Uterus (tissue), 3 donors: ENCODE measurements at regions not wholly inside any gene's neighbourhood (a gene's known extent, or its start where the extent isn't known, plus 50 kb on each side); places are given as distances from the start of the nearest gene placed in this dataset.

ENCODE experiments used
- DNase-seq, 2 donors: peaks; one replicate each; pipeline ENCODE4 v3.0.0-alpha.2; 2019 to 2020
- H3K27ac ChIP-seq, 2 donors: fragments of 200-600 bp; sonication (generic); 1 replicate in 1 of 2; 2 replicates in 1 of 2; pipeline ENCODE4 v1.5.1; 2016 to 2018
- H3K27me3 ChIP-seq, 2 donors: fragments of 200-600 bp; sonication (generic); one replicate each; pipeline ENCODE4 v1.5.1; 2018 to 2019; ENCODE audit warnings: control low read depth in 1 of 2
- H3K36me3 ChIP-seq, 2 donors: fragments of 200-600 bp; sonication (generic); one replicate each; pipeline ENCODE4 v1.5.1; 2019; ENCODE audit warnings: control low read depth in 1 of 2
- H3K4me1 ChIP-seq, 2 donors: fragments of 200-600 bp; sonication (generic); one replicate each; pipeline ENCODE4 v1.5.1; 2018 to 2019; ENCODE audit warnings: control low read depth in 1 of 2
- H3K4me3 ChIP-seq, 2 donors: fragments of 200-600 bp; sonication (generic); 1 replicate in 1 of 2; 2 replicates in 1 of 2; pipeline ENCODE4 v1.5.1; 2018 to 2019; ENCODE audit warnings: mild to moderate bottlenecking in 1 of 2
- H3K9me3 ChIP-seq, 2 donors: fragments of 200-600 bp; sonication (generic); one replicate each; pipeline ENCODE4 v1.5.1; 2019; ENCODE audit warnings: control low read depth in 1 of 2
- POLR2A ChIP-seq, 2 donors: fragments of 450-650 bp; IDR thresholded peaks; one replicate each; pipeline ENCODE4 v1.6.1; 2016; ENCODE audit warnings: antibody characterized with exemption in 2 of 2, mild to moderate bottlenecking in 1 of 2, moderate library complexity in 1 of 2
- intact Hi-C: fragments of 100-400 bp; cut with DNase I; formaldehyde crosslinking; loops from one replicate; pipeline ENCODE4 v1.15.1; 2023; ENCODE audit warnings: low total_unique reads
- TF ChIP-seq, protein P1 (sequence below), 4 experiments: fragments of 200-600 bp in 2 of 4; fragments of 450-650 bp in 2 of 4; sonication (generic) in 2 of 4; IDR thresholded peaks; one replicate each; pipeline ENCODE4 v1.5.1; 2016 to 2019; ENCODE audit warnings: antibody characterized with exemption in 4 of 4, mild to moderate bottlenecking in 2 of 4, moderate library complexity in 1 of 4
- donor health status: DM: yes; HTN: yes; CAD: no.

DNA sequence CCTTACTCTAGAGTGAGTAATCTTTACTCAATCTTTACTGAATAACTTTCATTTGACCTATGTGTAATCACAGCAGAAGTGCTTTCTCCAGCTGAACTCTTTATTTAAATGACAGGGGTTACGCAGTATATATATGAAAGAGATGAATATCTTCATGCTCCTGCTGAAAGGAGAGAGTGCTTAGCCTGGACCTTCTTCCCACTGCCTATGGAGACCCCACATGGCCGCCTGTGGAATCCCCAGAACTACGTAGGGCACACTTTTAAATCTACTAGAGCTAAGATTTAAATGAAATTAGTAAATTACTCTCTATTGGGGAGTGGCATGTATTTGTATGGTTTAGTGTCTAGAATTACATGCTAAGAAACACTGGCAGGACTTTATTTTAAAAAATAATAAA, 391.2 kb downstream of the ANKRD50 start:
- TF ChIP-seq, protein P1, sequence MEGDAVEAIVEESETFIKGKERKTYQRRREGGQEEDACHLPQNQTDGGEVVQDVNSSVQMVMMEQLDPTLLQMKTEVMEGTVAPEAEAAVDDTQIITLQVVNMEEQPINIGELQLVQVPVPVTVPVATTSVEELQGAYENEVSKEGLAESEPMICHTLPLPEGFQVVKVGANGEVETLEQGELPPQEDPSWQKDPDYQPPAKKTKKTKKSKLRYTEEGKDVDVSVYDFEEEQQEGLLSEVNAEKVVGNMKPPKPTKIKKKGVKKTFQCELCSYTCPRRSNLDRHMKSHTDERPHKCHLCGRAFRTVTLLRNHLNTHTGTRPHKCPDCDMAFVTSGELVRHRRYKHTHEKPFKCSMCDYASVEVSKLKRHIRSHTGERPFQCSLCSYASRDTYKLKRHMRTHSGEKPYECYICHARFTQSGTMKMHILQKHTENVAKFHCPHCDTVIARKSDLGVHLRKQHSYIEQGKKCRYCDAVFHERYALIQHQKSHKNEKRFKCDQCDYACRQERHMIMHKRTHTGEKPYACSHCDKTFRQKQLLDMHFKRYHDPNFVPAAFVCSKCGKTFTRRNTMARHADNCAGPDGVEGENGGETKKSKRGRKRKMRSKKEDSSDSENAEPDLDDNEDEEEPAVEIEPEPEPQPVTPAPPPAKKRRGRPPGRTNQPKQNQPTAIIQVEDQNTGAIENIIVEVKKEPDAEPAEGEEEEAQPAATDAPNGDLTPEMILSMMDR (IDR thresholded peaks at IDR 0.05), result no peak
- TF ChIP-seq POLR2A (IDR thresholded peaks at IDR 0.05), result no peak
- DNase-seq, result no peak
- intact Hi-C loops, result no loop called here

DNA sequence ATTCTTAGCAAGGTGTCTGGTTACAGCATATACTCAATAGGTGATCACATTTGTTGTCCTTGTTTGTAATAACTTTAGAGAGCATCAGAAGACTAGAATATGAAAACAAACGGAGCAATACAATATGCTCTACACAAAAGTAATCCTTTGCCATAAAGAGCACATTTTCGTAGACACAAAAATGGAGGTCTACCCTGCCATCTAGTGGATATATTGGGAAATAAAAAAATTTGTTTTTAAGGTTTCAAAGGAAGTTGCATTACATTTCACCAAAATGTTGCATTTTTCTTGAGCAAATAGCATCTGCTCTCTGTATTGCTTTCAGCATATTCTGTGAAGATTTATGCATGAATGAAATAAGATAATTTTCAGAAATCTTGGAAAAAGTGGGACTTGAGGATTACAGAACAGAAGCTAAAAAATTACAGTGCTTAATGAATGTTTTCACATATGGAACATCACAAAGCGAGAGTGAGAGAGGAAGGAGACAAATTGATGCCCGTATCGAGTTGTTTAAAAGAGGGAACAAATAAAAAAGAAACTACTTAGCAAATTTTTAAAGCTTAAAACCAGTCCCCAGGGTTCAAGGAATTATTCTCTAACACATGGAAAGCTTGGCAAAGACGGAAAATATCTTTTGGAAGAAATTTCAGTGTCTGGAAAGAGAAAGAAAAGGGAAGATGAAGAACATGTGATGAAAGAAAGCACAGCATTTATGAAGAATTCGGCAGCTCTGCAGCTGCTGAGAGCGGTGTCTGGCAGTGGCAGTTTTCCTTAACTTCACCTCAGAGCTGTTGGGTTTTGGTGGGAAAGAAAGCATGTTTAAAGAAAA, 390.1 kb downstream of the ANKRD50 start:
- no peaks in the 10 kb centered on the region for H3K27me3 ChIP-seq
- no peaks in the 10 kb centered on the region for H3K4me1 ChIP-seq
- no peaks in the 10 kb centered on the region for H3K9me3 ChIP-seq
- no peak for DNase-seq
- no peak for TF ChIP-seq POLR2A (IDR thresholded peaks at IDR 0.05)
- TF ChIP-seq, protein P1 (IDR thresholded peaks at IDR 0.05), result peak; percentile 53 to 59 (median 57)
- H3K36me3 ChIP-seq, result no peaks in the 10 kb centered on the region
- no peak overlapping the region for H3K27ac ChIP-seq
- intact Hi-C loops, result no loop called here
- H3K4me3 ChIP-seq, result no peak overlapping the region

More for the DNA sequence above, 391.2 kb downstream of the ANKRD50 start:
- H3K27ac ChIP-seq, result no peak overlapping the region
- H3K4me1 ChIP-seq, result no peaks in the 10 kb centered on the region
- no peaks in the 10 kb centered on the region for H3K36me3 ChIP-seq
- no peaks in the 10 kb centered on the region for H3K9me3 ChIP-seq
- no peak overlapping the region for H3K4me3 ChIP-seq
- no peaks in the 10 kb centered on the region for H3K27me3 ChIP-seq

DNA sequence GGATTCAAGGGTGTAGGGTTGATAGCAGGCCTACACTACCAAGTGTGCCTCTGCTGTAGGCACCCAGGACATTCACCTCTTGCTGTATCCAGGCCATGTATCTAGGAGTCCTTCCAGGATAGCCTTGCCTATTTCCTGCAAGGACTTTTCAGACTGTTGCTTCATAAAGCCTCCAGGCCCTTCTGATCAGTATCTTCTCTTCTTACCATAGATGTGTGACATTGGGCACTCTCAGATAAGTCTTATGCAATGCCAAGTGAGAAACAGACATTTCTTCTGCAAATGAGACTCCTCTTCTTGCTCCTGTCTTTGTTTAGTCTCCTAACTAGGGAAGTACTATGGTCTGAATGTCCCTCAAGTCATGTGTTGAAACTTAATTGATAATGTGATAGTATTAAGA, 386.8 kb downstream of the ANKRD50 start:
- DNase-seq, result no peak
- no peaks in the 10 kb centered on the region for H3K9me3 ChIP-seq
- no peaks in the 10 kb centered on the region for H3K36me3 ChIP-seq
- no peak overlapping the region for H3K27ac ChIP-seq
- no peak for TF ChIP-seq POLR2A (IDR thresholded peaks at IDR 0.05)
- TF ChIP-seq, protein P1 (IDR thresholded peaks at IDR 0.05), result no peak
- H3K4me1 ChIP-seq, result no peaks in the 10 kb centered on the region
- H3K4me3 ChIP-seq, result no peak overlapping the region
- H3K27me3 ChIP-seq, result no peaks in the 10 kb centered on the region
- intact Hi-C loops, result no loop called here

DNA sequence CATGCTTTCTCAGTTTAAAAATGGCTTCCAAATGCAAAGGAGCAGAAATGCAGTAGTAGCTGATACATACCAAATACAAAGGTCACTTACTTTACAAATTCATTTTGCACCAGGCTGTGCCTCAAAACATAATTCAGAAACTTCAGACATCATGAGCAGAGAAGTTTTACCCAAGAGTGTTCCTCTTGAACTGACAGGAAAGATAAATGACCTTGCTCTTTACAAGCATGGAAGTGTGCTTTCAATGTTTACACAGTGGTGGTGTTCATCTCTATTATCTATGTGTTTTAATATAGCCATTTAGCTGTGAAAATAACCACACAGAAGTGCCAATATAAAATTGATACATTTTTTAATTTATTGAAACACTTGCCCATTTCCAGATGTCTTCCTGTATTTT, 383.4 kb downstream of the ANKRD50 start:
- no peaks in the 10 kb centered on the region for H3K4me1 ChIP-seq
- no peak overlapping the region for H3K4me3 ChIP-seq
- no peak for TF ChIP-seq POLR2A (IDR thresholded peaks at IDR 0.05)
- TF ChIP-seq, protein P1 (IDR thresholded peaks at IDR 0.05), result no peak
- H3K27me3 ChIP-seq, result no peaks in the 10 kb centered on the region
- no peaks in the 10 kb centered on the region for H3K9me3 ChIP-seq
- no peaks in the 10 kb centered on the region for H3K36me3 ChIP-seq
- intact Hi-C loops, result no loop called here
- no peak overlapping the region for H3K27ac ChIP-seq
- DNase-seq, result no peak

DNA sequence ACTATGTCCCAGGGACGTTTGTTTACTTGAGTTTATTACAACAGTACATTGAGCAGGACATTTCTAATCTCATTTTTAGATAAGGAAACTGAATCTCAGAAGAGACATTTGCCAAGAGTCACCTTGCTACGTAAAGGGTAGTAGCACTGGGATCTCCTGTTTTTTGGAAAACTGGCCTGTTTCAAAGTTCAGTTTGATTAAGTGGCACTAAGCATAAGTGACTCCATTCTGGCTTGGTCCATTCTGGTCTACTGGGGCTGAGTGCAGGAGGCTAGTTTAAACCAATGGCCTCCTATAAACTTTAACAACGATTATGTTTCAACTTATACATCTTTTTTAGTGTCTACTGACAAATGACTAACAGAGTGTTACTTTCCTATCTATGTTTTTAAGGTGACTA, 382.5 kb downstream of the ANKRD50 start:
- TF ChIP-seq, protein P1 (IDR thresholded peaks at IDR 0.05), result no peak
- no peak for TF ChIP-seq POLR2A (IDR thresholded peaks at IDR 0.05)
- DNase-seq, result no peak
- Histone ChIP-seq H3K4me1 (no peaks in the 10 kb centered on the region), H3K27me3 (no peaks in the 10 kb centered on the region), H3K4me3 (no peak overlapping the region), H3K9me3 (no peaks in the 10 kb centered on the region), H3K27ac (no peak overlapping the region), H3K36me3 (no peaks in the 10 kb centered on the region)
- intact Hi-C loops, result no loop called here
